Activated CD4-positive, alpha-beta T cell treated with anti-CD3 and anti-CD28 coated beads, Interleukin-10, Interleukin-2, amounts not matched to agents 100 ng/mL and 50 ng/mL, durations not matched to agents 16 hours and 8 hours (primary cell): ENCODE measurements at regions not wholly inside any gene's neighbourhood (a gene's known extent, or its start where the extent isn't known, plus 50 kb on each side); places are given as distances from the start of the nearest gene placed in this dataset.
"Not testable (repeated sequence)": the region's sequence is repeated elsewhere in the genome, so short reads cannot be mapped to it uniquely, and the experiment has no call there.

Experiments
- DNase-seq: peaks from one replicate; pipeline ENCODE4 v3.0.0-alpha.2; 2020

- DNase-seq = no peak
These were observed 114.1 kb downstream of the FAR1 start for GRCh38 chr11:13782390-13783075.

- no peak for DNase-seq
These were observed 116.0 kb downstream of the FAR1 start for GRCh38 chr11:13784441-13784840.

GRCh38 chr11:13784855-13785254 is 116.4 kb downstream of the FAR1 start:
- no peak for DNase-seq

GRCh38 chr11:13786688-13787087 is 118.2 kb downstream of the FAR1 start:
- no peak for DNase-seq

GRCh38 chr11:13797616-13798015 is 129.1 kb downstream of the FAR1 start:
- DNase-seq = not testable (repeated sequence)

- no peak for DNase-seq
These were observed 132.4 kb downstream of the FAR1 start for GRCh38 chr11:13800901-13801300.

GRCh38 chr11:13818325-13818724 is 144.2 kb upstream of the SPON1 start:
- DNase-seq = no peak

GRCh38 chr11:13826505-13827278 is 135.8 kb upstream of the SPON1 start:
- no peak for DNase-seq

- DNase-seq = no peak
These were observed 130.8 kb upstream of the SPON1 start for GRCh38 chr11:13831696-13832095.

- DNase-seq = no peak
These were observed 128.1 kb upstream of the SPON1 start for GRCh38 chr11:13834463-13834862.

- DNase-seq = no peak
These were observed 125.9 kb upstream of the SPON1 start for GRCh38 chr11:13836666-13837065.

- DNase-seq = no peak
These were observed 125.2 kb upstream of the SPON1 start for GRCh38 chr11:13837286-13837685.

GRCh38 chr11:13841393-13841792 is 121.1 kb upstream of the SPON1 start:
- DNase-seq = no peak

GRCh38 chr11:13848031-13848430 is 114.5 kb upstream of the SPON1 start:
- no peak for DNase-seq

- no peak for DNase-seq
These were observed 112.1 kb upstream of the SPON1 start for GRCh38 chr11:13850231-13851005.

- DNase-seq = no peak
These were observed 110.8 kb upstream of the SPON1 start for GRCh38 chr11:13851691-13852090.

- no peak for DNase-seq
These were observed 110.0 kb upstream of the SPON1 start for GRCh38 chr11:13852481-13852880.

GRCh38 chr11:13857828-13858227 is 104.7 kb upstream of the SPON1 start:
- DNase-seq = no peak

GRCh38 chr11:13859892-13860291 is 102.6 kb upstream of the SPON1 start:
- DNase-seq = no peak

- no peak for DNase-seq
These were observed 101.1 kb upstream of the SPON1 start for GRCh38 chr11:13861411-13861810.

- no peak for DNase-seq
These were observed 99.6 kb upstream of the SPON1 start for GRCh38 chr11:13862845-13863392.

GRCh38 chr11:13868710-13869397 is 93.7 kb upstream of the SPON1 start:
- peak; percentile 22 for DNase-seq

- no peak for DNase-seq
These were observed 93.1 kb upstream of the SPON1 start for GRCh38 chr11:13869398-13869886.
